C4-2B (cell line): ENCODE measurements at regions not wholly inside any gene's neighbourhood (a gene's known extent, or its start where the extent isn't known, plus 50 kb on each side); places are given as distances from the start of the nearest gene placed in this dataset.

Source experiments
- ZFX ChIP-seq: fragments of 450-650 bp; IDR thresholded peaks from 2 replicates; pipeline ENCODE4 v1.6.1; 2017
- TF ChIP-seq, protein P1 (sequence below): fragments of 450-650 bp; conservative IDR thresholded peaks from 2 replicates; pipeline ENCODE4 v1.5.1; 2017; ENCODE audit warnings: mild to moderate bottlenecking

GRCh38 chr2:236918545-236918944 lies 167.1 kb upstream of the COPS8 start:
- TF ChIP-seq, protein P1, sequence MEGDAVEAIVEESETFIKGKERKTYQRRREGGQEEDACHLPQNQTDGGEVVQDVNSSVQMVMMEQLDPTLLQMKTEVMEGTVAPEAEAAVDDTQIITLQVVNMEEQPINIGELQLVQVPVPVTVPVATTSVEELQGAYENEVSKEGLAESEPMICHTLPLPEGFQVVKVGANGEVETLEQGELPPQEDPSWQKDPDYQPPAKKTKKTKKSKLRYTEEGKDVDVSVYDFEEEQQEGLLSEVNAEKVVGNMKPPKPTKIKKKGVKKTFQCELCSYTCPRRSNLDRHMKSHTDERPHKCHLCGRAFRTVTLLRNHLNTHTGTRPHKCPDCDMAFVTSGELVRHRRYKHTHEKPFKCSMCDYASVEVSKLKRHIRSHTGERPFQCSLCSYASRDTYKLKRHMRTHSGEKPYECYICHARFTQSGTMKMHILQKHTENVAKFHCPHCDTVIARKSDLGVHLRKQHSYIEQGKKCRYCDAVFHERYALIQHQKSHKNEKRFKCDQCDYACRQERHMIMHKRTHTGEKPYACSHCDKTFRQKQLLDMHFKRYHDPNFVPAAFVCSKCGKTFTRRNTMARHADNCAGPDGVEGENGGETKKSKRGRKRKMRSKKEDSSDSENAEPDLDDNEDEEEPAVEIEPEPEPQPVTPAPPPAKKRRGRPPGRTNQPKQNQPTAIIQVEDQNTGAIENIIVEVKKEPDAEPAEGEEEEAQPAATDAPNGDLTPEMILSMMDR = no peak
- TF ChIP-seq ZFX = no peak
